SK-MEL-5 (cell line): ENCODE measurements at regions not wholly inside any gene's neighbourhood (a gene's known extent, or its start where the extent isn't known, plus 50 kb on each side); places are given as distances from the start of the nearest gene placed in this dataset.

Experiments used
- DNase-seq: peaks from one replicate; pipeline ENCODE4 v3.0.0-alpha.2; 2016; ENCODE audit warnings: low read depth, low spot score
- in situ Hi-C: cut with HindIII; loops from 2 replicates; pipeline ENCODE4 v1.10.0; 2016; ENCODE audit warnings: low sequenced_read_pairs, high pct_unique_total_duplicates, low pct_unique_long_range_greater_than_20kb

- DNase-seq, result no peak
- in situ Hi-C loops, result no loop called here
Measured at GRCh38 chr2:14306268-14306861, 326.2 kb upstream of the LRATD1 start.

DNA sequence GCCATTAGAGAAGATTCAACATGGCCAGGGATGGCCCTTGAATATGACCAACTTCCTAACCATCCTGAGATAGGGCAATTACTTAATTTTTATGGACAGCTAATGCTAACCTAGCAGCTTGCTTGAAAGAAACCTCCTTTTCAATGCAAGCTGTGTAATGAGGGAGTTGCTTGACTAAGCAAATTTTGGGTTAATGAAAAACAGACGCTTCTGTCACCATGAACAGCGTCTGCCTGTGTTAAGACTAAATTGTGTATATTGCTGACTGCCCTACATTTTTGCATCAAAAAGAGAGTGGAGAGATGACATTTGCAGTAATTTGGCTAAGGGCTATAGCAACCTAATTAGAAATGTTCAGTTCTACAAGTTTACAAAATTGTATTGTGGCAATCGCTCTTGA, 319.2 kb upstream of the LRATD1 start:
- no peak for DNase-seq
- in situ Hi-C loops, result no loop called here

- DNase-seq, result no peak
- in situ Hi-C loops, result no loop called here
Measured at GRCh38 chr2:14316594-14316993, 315.9 kb upstream of the LRATD1 start.

GRCh38 chr2:14321357-14321756, 311.2 kb upstream of the LRATD1 start:
- in situ Hi-C loops, result no loop called here
- no peak for DNase-seq

DNA sequence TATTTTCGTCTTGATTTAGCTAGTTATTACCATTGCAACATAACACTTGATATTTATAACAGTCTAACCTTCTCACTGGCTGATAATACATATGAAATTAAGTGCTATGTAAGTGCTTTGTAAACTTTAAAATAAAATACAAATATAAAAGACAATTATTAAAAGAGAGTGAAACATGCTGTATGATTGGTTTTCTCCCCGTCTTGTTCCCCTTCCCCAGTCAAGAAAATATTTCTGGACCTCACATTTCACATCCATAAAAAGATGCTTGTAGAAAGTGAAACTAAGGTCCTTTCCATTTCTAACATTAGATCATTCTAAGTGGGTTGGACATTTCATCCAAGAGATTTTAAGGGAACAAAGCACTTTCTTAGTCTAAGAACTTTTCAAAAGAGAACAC, 310.2 kb upstream of the LRATD1 start:
- DNase-seq, result no peak
- in situ Hi-C loops, result no loop called here

DNA sequence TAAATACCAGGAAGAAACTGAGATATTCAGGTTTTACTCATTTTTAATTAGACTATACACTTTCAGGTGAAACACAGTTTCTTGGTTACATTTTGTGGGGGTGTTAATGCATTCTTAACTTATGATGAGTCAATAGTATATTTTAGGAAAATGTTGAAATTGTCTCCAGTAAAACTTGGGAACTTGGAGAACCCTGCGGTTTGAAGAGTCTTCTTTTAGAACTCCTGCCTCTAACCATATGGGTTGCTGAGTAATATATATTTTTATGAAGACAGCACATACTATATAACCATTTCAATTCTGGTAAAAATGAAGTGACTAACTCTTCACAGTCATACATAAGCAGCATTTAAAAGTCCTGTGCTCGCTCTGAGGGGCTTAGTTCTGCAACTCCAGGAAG, 308.2 kb upstream of the LRATD1 start:
- in situ Hi-C loops, result no loop called here
- DNase-seq, result no peak

DNA sequence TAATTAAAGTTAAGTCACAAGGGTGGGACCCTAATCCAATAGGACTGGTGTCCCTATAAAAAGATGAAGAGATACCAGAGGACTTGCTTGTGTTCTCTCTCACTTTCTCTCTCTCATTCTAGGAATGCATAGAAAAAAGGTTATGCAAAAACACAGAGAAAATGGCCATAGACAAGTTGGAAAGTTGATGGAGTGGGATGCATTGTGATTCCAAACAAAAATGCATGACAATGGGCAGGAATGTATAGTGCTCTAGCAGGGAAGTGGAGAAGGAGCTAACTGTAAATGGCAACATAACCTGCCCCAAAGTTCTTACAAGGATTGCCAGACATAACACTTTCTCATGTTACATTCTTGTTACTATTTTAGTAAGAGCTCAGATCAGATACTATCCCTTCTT, 301.6 kb upstream of the LRATD1 start:
- DNase-seq, result no peak
- in situ Hi-C loops, result no loop called here

DNA sequence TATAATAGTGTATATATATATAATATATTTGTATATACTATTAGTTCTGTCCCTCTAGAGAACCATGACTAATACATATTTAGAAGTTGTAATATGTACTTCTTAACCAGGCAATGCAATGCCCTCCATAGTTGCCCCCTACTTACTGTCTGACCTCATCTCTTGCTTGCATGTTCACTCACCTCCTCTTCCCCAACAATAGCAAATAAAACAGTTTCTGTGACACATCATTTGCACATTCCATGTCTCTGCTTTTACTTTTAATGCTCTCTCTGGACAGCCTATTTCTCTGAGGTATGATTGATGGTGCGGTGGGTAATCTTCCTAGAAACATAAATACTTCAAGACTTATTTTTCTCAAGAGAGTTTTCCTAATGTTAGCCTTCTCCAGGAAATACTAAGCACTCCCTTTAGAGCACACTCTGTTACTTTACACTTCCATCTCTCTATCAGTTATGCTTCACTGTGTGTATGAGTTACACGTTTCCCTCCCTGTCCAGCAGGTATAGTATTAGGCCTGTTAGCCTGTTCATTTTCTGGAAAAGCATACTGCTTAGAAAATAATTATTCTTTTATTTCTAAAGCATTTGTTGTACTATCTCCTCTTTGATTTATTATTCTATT, 295.6 kb upstream of the LRATD1 start:
- DNase-seq, result no peak
- in situ Hi-C loops, result no loop called here

DNA sequence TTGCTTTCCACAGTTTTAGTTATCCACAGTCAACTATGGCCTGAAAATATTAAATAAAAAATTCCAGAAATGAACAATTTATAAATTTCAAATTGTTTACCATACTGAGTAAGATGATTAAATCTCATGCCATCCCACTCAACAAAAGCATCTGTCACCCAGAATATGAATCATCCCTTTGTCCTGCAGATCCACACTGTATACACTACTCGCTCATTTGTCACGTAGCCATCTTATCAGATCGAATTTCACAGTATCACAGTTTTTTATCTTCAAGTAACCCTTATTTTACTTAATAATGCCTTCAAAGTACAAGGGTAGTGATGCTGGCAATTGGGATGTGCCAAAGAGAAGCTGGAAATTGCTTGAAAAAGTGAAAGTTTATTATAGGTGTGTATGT, 291.8 kb upstream of the LRATD1 start:
- DNase-seq, result no peak

DNA sequence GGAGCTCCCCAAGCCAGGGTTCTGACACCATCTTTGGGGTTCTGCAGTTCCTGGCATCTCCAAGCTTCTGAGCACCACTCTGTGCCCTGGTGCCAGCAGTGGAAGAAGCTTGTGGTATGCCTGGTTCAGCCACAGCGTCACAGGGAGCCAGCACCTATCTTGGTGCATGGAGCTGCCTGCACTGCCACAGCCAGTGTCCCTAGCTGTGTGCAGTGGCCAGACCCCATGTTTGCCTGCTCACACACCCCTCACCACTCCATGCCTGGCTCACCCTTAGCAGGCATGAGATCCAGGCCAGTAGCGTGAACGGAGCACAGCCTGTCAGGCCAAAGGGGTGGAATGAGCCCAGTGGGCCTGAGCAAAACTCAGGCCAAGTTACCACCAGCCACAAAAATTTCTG, 290.2 kb upstream of the LRATD1 start:
- in situ Hi-C loops, result no loop called here
- no peak for DNase-seq

More for the DNA sequence above, 291.8 kb upstream of the LRATD1 start:
- in situ Hi-C loops, result no loop called here

DNA sequence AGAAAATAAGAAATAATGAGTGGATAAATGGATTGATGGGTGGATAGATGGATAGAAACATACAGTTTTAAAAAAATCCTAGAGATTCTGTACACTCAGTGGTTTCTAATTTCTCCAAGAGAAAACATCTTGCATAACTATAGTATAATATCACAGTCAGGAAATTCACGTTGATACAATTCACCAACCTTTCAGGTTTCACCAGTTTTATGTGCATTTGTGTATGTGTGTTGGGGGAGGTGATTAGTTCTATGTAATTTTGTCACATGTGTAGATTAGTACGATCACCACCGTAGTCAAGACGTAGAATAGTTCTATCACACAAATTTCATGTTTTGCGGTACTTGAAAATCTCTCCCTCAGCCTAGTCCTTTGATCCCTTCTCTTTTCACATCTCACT, 288.2 kb upstream of the LRATD1 start:
- in situ Hi-C loops, result no loop called here
- no peak for DNase-seq

DNA sequence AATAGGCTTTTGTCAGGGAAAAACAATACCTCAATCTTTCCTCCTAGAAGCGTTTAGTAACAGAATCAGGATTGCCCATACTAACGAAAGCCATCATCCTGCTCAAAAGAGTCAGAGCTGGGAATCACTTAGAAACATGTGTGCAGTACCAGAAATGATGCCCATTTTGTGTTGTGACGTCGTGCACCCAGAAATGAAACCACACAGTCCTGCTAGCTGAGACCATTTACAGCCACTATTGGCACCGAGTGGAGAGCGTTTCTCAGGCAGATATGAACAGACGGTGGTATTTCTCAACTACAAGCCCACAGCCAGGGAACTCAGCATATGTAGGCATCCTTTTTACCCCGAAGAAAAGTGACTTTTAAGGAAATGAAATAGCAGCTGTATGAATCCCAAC, 284.3 kb upstream of the LRATD1 start:
- no peak for DNase-seq
- in situ Hi-C loops, result no loop called here

- in situ Hi-C loops, result no loop called here
- DNase-seq, result no peak
Measured at GRCh38 chr2:14350856-14351255, 281.7 kb upstream of the LRATD1 start.

- DNase-seq, result no peak
- in situ Hi-C loops, result no loop called here
Measured at GRCh38 chr2:14352067-14352466, 280.4 kb upstream of the LRATD1 start.

DNA sequence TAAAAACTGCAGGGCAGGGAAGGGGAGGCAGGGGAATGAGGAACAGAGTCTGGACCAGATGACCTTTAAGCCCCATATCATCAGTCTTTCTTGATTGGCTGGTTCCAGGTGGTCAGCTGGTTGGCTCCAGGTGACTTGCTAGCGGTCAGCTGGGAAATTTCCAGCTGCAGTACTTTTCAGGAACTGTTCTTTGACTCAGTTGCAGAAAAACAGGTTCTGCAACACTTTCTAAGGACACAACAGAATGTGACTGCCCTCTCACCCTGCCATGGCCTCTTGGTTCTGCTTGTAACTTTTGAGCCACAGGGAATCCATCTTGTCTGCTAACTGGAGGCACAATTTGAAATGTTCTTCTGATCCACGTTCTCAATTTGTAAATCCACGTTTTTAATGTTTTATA, 278.3 kb upstream of the LRATD1 start:
- DNase-seq, result no peak
- in situ Hi-C loops, result no loop called here

DNA sequence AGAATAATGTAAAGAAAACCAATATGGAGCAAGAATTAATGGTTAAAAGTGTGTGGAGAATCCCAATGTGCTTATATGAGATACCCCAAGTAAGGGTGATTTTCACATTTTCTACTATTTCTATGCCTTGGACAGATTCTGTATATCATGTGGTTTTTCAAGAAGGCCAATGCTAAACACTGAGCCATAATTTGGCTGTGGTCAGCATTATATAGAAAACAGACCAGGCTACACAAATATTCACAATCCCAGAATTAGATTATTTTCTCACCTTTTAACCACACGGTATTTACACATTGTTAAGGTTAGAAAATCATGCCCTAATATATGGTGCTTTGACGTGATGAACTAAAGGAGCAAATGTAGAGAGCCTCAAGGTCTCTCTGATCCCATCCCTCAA, 277.4 kb upstream of the LRATD1 start:
- in situ Hi-C loops, result no loop called here
- no peak for DNase-seq

DNA sequence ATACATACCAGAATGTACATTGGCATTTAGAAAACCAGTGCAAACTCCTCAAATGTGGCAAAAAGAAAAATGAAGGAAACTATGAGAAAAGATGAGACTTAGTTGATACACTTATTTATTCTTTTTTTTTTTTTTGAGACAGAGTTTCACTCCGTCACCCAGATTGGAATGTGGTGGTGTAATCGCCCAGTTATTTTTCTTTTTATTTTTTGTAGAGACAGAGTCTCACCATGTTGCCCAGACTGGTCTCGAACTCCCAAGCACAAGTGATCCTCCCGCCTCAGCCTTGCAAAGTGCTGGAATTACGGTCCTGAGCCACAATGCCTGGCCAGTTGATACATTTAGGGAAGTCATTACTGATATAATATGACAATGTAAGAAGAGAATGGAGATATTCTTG, 274.2 kb upstream of the LRATD1 start:
- in situ Hi-C loops, result no loop called here
- DNase-seq, result no peak

GRCh38 chr2:14358774-14359173, 273.7 kb upstream of the LRATD1 start:
- no peak for DNase-seq
- in situ Hi-C loops, result no loop called here

DNA sequence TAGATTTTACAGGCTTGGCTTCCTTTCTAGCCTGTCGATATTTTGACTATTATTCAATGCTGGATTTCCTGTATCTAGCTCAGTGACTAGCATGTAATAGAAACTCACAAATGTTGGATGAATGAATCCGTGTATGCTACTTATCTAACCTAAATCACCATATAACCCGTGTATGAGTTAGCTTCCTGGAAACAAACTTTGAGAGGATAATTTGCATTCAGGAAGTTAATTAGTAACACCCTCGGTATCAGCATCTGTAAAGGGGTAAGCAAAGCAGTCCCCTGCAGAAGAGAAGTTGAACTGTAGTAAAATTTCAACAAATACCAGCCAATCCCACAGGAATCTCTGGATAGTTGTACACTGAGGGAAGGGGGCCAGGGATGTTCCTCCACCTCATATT, 269.4 kb upstream of the LRATD1 start:
- in situ Hi-C loops, result no loop called here

DNA sequence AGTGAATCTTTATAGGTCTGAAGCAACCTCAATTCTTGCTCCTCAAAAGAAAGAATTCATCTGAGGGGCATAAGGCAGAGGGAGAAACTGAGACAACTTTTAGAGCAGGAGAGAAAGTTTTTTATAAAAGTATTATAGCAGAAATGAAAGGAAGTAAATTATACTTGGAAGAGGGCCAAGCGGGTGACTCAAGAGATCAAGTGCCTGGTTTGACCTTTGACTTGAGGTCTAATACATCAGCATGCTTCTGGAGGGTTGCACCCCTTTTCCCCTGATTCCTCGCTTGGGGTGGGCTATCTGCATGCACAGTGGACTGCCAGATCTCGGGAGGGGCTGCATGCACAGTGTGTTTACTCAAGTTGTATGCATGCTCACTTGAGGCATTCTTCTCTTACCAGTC, 268.5 kb upstream of the LRATD1 start:
- in situ Hi-C loops, result no loop called here

More for the DNA sequence above, 269.4 kb upstream of the LRATD1 start:
- no peak for DNase-seq

More for the DNA sequence above, 268.5 kb upstream of the LRATD1 start:
- no peak for DNase-seq
